Renal cortex interstitium (tissue), 11 donors: ENCODE measurements at regions not wholly inside any gene's neighbourhood (a gene's known extent, or its start where the extent isn't known, plus 50 kb on each side); places are given as distances from the start of the nearest gene placed in this dataset.

Source experiments
- DNase-seq, 11 donors: peaks; one replicate each; pipeline ENCODE4 v3.0.0-alpha.2; 2013; ENCODE audit warnings: low read depth in 9 of 11, low spot score in 4 of 11; ENCODE audit errors: extremely low read depth in 1 of 11

GRCh38 chr5:74112372-74113195, 486.6 kb downstream of the ARHGEF28 start:
- no peak for DNase-seq

GRCh38 chr5:74111764-74112163, 485.8 kb downstream of the ARHGEF28 start:
- no peak for DNase-seq

- DNase-seq: no peak
These were observed 483.3 kb downstream of the ARHGEF28 start for GRCh38 chr5:74109344-74109743.

GRCh38 chr5:74107899-74108298, 481.9 kb downstream of the ARHGEF28 start:
- DNase-seq: no peak

GRCh38 chr5:74105126-74105780, 479.3 kb downstream of the ARHGEF28 start:
- DNase-seq: no peak

GRCh38 chr5:74103131-74104023, 477.4 kb downstream of the ARHGEF28 start:
- no peak for DNase-seq

GRCh38 chr5:74100268-74100665, 474.3 kb downstream of the ARHGEF28 start:
- no peak for DNase-seq

- no peak for DNase-seq
These were observed 473.7 kb downstream of the ARHGEF28 start for GRCh38 chr5:74099538-74100267.

- DNase-seq: no peak
These were observed 472.9 kb downstream of the ARHGEF28 start for GRCh38 chr5:74098941-74099340.

- no peak for DNase-seq
These were observed 472.5 kb downstream of the ARHGEF28 start for GRCh38 chr5:74098456-74098855.

- no peak for DNase-seq
These were observed 470.3 kb downstream of the ARHGEF28 start for GRCh38 chr5:74096325-74096724.

- no peak for DNase-seq
These were observed 469.9 kb downstream of the ARHGEF28 start for GRCh38 chr5:74095871-74096270.

GRCh38 chr5:74094782-74095108, 468.7 kb downstream of the ARHGEF28 start:
- DNase-seq: no peak

- no peak for DNase-seq
These were observed 468.2 kb downstream of the ARHGEF28 start for GRCh38 chr5:74094096-74094781.

- no peak for DNase-seq
These were observed 467.6 kb downstream of the ARHGEF28 start for GRCh38 chr5:74093561-74093960.

GRCh38 chr5:74092766-74093165, 466.8 kb downstream of the ARHGEF28 start:
- DNase-seq: no peak

GRCh38 chr5:74085782-74086181, 459.8 kb downstream of the ARHGEF28 start:
- no peak for DNase-seq

- DNase-seq: no peak
These were observed 459.2 kb downstream of the ARHGEF28 start for GRCh38 chr5:74085186-74085585.
